GM23248 (cell line): ENCODE measurements at regions not wholly inside any gene's neighbourhood (a gene's known extent, or its start where the extent isn't known, plus 50 kb on each side); places are given as distances from the start of the nearest gene placed in this dataset.

Source experiments
- EZH2 ChIP-seq: fragments of 200-600 bp; sonication (generic); IDR thresholded peaks from 2 replicates; pipeline ENCODE4 v1.6.1; 2018; ENCODE audit warnings: antibody characterized with exemption, mild to moderate bottlenecking; ENCODE audit not compliant: insufficient read depth, poor library complexity, severe bottlenecking
- EZH2phosphoT487 ChIP-seq: fragments of 200-600 bp; sonication (generic); IDR thresholded peaks from 2 replicates; pipeline ENCODE4 v1.6.1; 2018; ENCODE audit warnings: antibody characterized with exemption, moderate library complexity, mild to moderate bottlenecking, low read depth; ENCODE audit not compliant: insufficient read depth

GRCh38 chr2:45178854-45179253 is 169.6 kb upstream of the SIX2 start:
- TF ChIP-seq EZH2 (no peak), EZH2phosphoT487 (no peak)
